Fibroblast of pulmonary artery (primary cell): ENCODE measurements at regions not wholly inside any gene's neighbourhood (a gene's known extent, or its start where the extent isn't known, plus 50 kb on each side); places are given as distances from the start of the nearest gene placed in this dataset.

Experiments used
- DNase-seq: peaks from one replicate; pipeline ENCODE4 v3.0.0-alpha.2; 2010; ENCODE audit warnings: low read depth
- H3K4me3 ChIP-seq: replicated peaks from 2 replicates; pipeline ENCODE4 v1.5.1; 2011; ENCODE audit warnings: low read depth, mild to moderate bottlenecking, control low read depth, low read length, moderate library complexity
- TF ChIP-seq, protein P1 (sequence below): IDR thresholded peaks from 2 replicates; pipeline ENCODE4 v1.5.1; 2011; ENCODE audit warnings: mild to moderate bottlenecking, control low read depth, low read length, inconsistent platforms; ENCODE audit errors: missing control alignments

DNA sequence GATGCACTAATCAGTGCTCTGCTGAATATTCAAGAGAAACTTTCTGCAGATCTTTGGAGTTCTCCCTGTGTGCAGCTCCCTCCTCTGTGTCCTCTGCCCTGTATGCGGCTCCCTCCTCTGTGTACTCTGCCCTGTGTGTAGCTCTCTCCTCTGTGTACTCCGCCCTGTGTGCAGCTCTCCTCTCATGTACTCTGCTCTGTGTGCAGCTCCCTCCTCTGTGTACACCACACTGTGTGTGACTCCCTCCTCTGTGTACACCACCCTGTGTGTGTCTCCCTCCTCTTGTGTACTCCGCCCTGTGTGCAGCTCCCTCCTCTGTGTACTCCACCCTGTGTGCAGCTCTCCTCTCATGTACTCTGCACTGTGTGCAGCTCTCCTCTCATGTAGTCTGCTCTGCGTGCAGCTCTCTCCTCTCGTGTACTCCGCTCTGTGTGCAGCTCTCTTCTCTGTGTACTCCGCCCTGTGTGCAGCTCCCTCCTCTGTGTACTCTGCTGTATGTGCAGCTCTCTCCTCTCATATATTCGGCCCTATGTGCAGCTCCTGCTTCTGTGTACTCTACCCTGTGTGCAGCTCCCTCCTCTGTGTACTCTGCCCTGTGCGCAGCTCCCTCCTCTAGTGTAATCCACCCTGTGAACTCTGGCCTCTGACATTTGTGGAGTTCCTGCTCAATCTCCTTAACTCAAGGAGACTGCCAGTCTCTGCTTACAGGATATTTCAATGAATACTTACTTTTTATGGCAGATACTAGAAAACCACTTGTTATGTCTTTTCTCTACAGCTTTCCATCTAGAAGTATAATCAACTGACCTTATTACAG lies 280.4 kb downstream of the GLRX3 start:
- no peak overlapping the region for H3K4me3 ChIP-seq
- DNase-seq = no peak
- TF ChIP-seq, protein P1, sequence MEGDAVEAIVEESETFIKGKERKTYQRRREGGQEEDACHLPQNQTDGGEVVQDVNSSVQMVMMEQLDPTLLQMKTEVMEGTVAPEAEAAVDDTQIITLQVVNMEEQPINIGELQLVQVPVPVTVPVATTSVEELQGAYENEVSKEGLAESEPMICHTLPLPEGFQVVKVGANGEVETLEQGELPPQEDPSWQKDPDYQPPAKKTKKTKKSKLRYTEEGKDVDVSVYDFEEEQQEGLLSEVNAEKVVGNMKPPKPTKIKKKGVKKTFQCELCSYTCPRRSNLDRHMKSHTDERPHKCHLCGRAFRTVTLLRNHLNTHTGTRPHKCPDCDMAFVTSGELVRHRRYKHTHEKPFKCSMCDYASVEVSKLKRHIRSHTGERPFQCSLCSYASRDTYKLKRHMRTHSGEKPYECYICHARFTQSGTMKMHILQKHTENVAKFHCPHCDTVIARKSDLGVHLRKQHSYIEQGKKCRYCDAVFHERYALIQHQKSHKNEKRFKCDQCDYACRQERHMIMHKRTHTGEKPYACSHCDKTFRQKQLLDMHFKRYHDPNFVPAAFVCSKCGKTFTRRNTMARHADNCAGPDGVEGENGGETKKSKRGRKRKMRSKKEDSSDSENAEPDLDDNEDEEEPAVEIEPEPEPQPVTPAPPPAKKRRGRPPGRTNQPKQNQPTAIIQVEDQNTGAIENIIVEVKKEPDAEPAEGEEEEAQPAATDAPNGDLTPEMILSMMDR = no peak

DNA sequence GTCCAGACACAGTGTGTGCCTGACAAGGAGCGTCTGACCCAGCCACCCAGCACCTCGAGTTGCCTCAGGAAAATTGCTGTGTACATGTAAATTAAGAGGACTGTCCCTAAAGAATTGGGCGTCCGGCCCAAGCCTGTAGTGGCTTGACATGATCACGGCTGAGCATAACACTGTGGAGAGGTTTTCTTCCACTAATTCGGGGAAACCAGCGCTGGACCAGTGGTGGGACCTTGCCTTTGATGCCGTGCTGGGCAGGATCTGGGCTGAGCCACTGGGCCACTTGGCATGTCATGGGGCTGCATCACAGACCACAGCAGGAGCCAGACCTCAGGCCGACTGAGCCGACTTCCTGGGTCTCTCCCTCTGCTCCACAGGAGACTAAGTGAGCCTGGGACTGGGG lies 282.5 kb downstream of the GLRX3 start:
- TF ChIP-seq, protein P1 = no peak
- H3K4me3 ChIP-seq = no peak overlapping the region
- no peak for DNase-seq

DNA sequence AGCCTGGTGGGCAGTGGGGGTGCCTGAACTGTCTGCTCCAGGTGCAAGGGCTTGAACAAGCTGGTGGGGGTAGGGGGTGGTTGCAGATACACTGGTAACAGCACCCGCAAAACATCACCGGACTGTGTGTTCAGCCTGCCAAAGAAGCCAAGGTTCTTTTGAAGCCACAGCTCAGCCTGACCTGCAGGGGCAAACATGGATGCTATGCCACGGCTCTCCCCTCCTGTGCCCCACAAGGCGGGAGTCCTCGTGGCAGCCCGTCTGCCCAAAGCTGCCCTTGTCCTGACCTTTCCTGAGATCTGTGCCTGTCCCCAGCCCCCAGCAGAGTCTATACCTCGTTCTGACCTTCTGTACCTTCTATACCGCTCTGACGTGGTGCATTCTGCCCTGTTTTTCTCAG lies 285.7 kb downstream of the GLRX3 start:
- no peak overlapping the region for H3K4me3 ChIP-seq
- no peak for DNase-seq
- TF ChIP-seq, protein P1 = no peak

DNA sequence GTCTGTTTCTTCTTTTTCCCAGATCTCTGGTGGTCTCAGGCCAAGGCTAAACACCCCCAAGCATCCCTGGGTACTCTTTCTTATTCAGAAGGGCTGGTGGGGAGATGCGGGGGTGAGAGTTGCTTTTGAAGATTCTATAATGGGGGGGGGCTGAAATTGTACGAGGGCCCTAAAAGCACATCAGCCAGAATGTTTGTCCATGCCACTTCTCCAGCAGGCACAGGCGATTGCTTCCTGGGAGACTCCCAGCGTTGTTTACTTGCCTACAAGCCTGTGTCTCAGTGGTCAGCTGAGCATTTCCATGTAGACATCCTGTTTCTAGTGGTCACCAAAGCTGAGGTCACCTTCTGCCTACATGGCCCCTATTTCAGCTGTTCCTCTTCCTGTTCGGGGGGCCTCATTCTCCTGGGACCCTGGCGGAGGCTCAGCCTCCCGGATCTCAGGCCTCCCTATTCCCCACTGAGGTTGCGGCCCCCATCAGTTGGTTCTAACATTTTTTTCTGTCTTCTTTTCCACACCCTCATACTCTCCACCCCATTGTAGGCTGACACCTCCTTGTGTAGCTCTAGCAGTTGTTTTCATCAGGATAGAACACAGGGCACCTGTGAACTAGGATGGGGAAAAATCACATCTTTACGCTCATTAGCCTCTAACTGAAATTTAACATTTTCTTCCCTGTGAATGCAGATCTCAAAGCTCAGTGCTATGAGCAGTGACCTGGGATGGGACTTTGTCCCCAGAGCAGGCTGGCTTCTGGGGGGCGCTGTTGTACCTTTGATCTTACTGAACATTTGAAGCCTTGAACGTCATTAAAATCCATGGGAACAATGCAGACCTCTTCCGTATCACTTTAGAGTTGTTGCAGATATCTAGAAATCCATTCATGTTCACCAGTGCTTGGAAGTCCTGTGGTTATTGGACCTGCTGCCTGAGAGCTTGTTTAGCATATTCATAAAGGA lies 286.5 kb downstream of the GLRX3 start:
- H3K4me3 ChIP-seq = no peak overlapping the region
- no peak for DNase-seq
- TF ChIP-seq, protein P1 = no peak

DNA sequence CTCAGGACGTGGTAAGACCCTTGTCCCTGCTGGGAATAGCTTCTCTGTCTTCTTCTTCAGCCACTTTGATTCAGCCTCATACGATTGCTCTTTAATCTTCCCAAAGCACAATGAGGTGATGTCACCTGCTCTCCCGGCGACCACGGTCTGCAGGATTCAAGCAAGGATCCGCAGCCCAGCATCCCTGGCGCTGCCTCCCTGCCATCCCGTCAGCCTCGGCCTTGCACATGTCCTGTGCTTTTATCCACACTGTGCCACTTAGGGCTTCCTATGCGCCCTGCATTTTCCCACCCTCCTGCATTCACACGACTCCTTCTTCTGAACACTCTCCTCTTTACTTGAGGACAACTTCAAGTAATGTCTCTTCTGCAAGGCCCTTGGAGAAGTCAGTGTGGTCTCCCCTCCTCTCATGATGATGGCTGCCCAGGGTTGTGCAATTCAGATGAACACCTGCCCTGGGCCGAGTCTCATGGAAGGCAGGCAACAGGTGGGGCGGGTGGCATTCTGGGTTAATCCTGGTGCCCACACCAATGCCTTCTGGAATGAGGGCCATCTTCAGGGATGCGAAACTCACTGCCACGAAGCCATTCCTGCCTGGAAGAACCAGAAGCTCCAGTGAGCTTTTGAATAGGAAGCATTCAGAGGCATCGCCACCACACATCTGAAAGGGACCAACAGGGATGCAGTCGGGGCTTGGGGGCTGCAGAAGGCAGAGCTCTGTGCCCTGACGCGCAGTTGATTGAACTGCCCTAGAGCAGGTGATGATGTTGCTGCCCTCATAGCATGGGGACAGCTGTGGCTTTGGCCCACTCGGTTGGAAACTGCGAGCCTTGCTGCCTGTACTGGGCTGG lies 287.5 kb downstream of the GLRX3 start:
- TF ChIP-seq, protein P1 = no peak
- no peak overlapping the region for H3K4me3 ChIP-seq
- no peak for DNase-seq

DNA sequence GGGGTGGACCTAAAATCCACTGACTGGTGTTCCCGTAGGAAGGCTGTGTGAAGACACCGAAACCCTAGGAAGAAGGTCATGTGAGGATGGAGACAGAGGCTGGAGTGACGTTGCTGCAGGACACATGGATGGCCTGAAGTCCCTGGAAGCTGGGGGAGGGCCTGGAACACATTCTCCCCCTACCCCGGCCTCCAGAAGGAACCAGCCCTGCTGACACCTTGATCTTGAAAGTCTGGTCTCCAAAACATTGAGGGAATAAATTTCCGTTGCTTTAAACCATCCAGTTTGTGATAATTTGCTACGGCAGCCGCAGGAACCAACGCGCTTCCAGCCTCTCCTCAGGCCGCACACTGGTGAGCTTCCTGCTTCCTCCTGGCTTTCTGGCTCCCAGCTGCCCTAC lies 288.2 kb downstream of the GLRX3 start:
- no peak overlapping the region for H3K4me3 ChIP-seq
- TF ChIP-seq, protein P1 = no peak
- DNase-seq = no peak
